CD14-positive monocyte (primary cell): ENCODE measurements at regions not wholly inside any gene's neighbourhood (a gene's known extent, or its start where the extent isn't known, plus 50 kb on each side); places are given as distances from the start of the nearest gene placed in this dataset.

Source experiments
- DNase-seq, 3 donors: peaks; one replicate each; pipeline ENCODE4 v3.0.0-alpha.2; 2011 to 2022
- H2AFZ ChIP-seq: 2 replicates; pipeline ENCODE4 v1.6.0; 2012; ENCODE audit warnings: mild to moderate bottlenecking, low read depth, low read length, inconsistent platforms; ENCODE audit not compliant: insufficient read depth, poor library complexity, severe bottlenecking
- H3K27ac ChIP-seq, 2 donors: 1 replicate in 1 of 2; 2 replicates in 1 of 2; pipeline ENCODE4 v1.5.1; 2012 to 2013; ENCODE audit warnings: low read length in 2 of 2, control low read depth in 1 of 2, inconsistent platforms in 1 of 2, low read depth in 1 of 2, mild to moderate bottlenecking in 1 of 2
- H3K27me3 ChIP-seq, 2 donors: one replicate each; pipeline versions ENCODE4 v1.6.0 to v1.6.1; 2011 to 2013; ENCODE audit warnings: low read length in 2 of 2; ENCODE audit not compliant: control insufficient read depth in 2 of 2, insufficient read depth in 2 of 2
- H3K36me3 ChIP-seq, 2 donors: replicated peaks in 1 of 2; 1 replicate in 1 of 2; 2 replicates in 1 of 2; pipeline versions ENCODE4 v1.5.1 to v1.6.1; 2012 to 2013; ENCODE audit warnings: low read length in 2 of 2, control low read depth in 1 of 2, inconsistent platforms in 1 of 2, mild to moderate bottlenecking in 1 of 2; ENCODE audit not compliant: insufficient read depth in 2 of 2, control insufficient read depth in 1 of 2
- H3K4me1 ChIP-seq, 2 donors: 1 replicate in 1 of 2; 2 replicates in 1 of 2; pipeline versions ENCODE4 v1.5.1 to v1.6.1; 2012 to 2013; ENCODE audit warnings: low read length in 2 of 2, control low read depth in 1 of 2, inconsistent platforms in 1 of 2, mild to moderate bottlenecking in 1 of 2, moderate library complexity in 1 of 2; ENCODE audit not compliant: insufficient read depth in 2 of 2, control insufficient read depth in 1 of 2
- H3K4me2 ChIP-seq: replicated peaks from 2 replicates; pipeline ENCODE3; 2012; ENCODE audit warnings: low read length, moderate library complexity, mild to moderate bottlenecking; ENCODE audit not compliant: poor library complexity, severe bottlenecking; ENCODE audit errors: extremely low read depth
- H3K4me3 ChIP-seq, 3 experiments: fragments of 200-600 bp in 1 of 3; sonication (generic) in 1 of 3; replicated peaks in 1 of 3; 1 replicate in 2 of 3; 2 replicates in 1 of 3; pipeline ENCODE4 v1.5.1; 2011 to 2013; ENCODE audit warnings: low read length in 3 of 3, mild to moderate bottlenecking in 3 of 3, control low read depth in 2 of 3, low read depth in 2 of 3, inconsistent platforms in 1 of 3, moderate library complexity in 1 of 3
- H3K79me2 ChIP-seq: 2 replicates; pipeline ENCODE4 v1.6.0; 2012; ENCODE audit warnings: mild to moderate bottlenecking, control low read depth, inconsistent platforms, low read length, moderate library complexity; ENCODE audit not compliant: insufficient read depth
- H3K9ac ChIP-seq: 2 replicates; pipeline ENCODE4 v1.6.0; 2017; ENCODE audit warnings: low read length, mild to moderate bottlenecking; ENCODE audit not compliant: insufficient read depth, poor library complexity, severe bottlenecking
- H3K9me3 ChIP-seq, 2 donors: replicated peaks in 1 of 2; 1 replicate in 1 of 2; 2 replicates in 1 of 2; pipeline versions ENCODE4 v1.5.1 to v1.6.1; 2012 to 2013; ENCODE audit warnings: low read length in 2 of 2, control low read depth in 1 of 2; ENCODE audit not compliant: control insufficient read depth in 1 of 2, insufficient read depth in 1 of 2
- H4K20me1 ChIP-seq: 2 replicates; pipeline ENCODE4 v1.6.0; 2012; ENCODE audit warnings: mild to moderate bottlenecking, low read length, control low read depth, moderate library complexity; ENCODE audit not compliant: insufficient read depth
- H3K27ac Mint-ChIP-seq, 7 donors: one replicate each; pipeline ENCODE4 v1.8.0; 2020; ENCODE audit warnings: mild to moderate bottlenecking in 7 of 7, mixed read lengths in 7 of 7, moderate library complexity in 6 of 7, inconsistent platforms in 2 of 7
- H3K27me3 Mint-ChIP-seq, 3 donors: one replicate each; pipeline ENCODE4 v1.8.0; 2021 to 2022; ENCODE audit warnings: low read depth in 3 of 3, mild to moderate bottlenecking in 3 of 3, mixed read lengths in 3 of 3, moderate library complexity in 3 of 3, inconsistent platforms in 1 of 3
- H3K36me3 Mint-ChIP-seq, 2 donors: one replicate each; pipeline ENCODE4 v1.8.0; 2020; ENCODE audit warnings: mixed read lengths in 2 of 2, inconsistent platforms in 1 of 2, mild to moderate bottlenecking in 1 of 2
- H3K4me1 Mint-ChIP-seq: one replicate; pipeline ENCODE4 v1.8.0; 2020; ENCODE audit warnings: mild to moderate bottlenecking, mixed read lengths
- H3K4me3 Mint-ChIP-seq, 2 donors: one replicate each; pipeline ENCODE4 v1.8.0; 2020; ENCODE audit warnings: mild to moderate bottlenecking in 2 of 2, mixed read lengths in 2 of 2, moderate library complexity in 1 of 2
- H3K9me3 Mint-ChIP-seq, 7 donors: one replicate each; pipeline ENCODE4 v1.8.0; 2020 to 2022; ENCODE audit warnings: mixed read lengths in 7 of 7, mild to moderate bottlenecking in 6 of 7, moderate library complexity in 6 of 7, inconsistent platforms in 2 of 7
- WGBS: methylation state at CpG from one replicate; pipeline ENCODE4 v1.1.5; 2013; ENCODE audit warnings: missing lambda C conversion rate; ENCODE audit not compliant: insufficient coverage; 5-methylcytosine and 5-hydroxymethylcytosine counted together
- intact Hi-C, 2 donors: fragments of 100-400 bp; cut with micrococcal nuclease; formaldehyde crosslinking; loops; one replicate each; pipeline versions ENCODE4 v1.15.0 to v1.15.1; 2023
- TF ChIP-seq, protein P1 (sequence below): fragments of 200-600 bp; IDR thresholded peaks from one replicate; pipeline ENCODE4 v1.8.0; 2022; ENCODE audit warnings: antibody characterized with exemption, mild to moderate bottlenecking

DNA sequence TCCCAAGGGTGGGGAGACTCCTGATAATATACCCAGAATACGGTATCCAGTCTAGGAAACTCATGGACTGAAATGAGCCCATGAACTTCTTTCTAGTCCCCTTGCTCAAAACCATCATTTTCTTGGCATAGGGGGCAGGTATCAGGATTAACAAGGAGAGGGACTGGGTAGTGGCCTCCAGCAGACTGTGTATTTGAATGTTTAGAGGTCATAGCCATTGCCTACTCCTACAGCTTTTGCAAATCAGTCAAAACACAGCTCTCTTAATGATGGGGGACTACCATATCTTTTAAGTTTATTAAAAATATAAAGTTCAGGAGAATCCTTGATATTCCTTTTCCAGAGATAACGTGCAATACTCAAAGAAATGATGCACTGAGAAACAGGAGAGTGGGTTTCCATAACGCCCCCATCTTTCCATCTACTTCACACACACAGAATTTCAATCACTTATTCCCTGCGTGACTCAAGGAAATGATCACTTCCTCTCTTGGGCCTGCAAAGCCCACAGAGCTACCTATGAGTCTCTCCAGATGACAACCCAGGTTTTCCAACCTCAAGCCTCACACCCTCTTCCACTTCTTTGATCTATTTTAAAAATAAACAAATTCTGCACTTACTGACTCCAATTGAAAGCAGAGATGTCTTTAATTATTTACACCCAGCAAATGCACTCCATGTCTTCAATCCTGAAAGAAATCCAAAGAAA lies 584.0 kb upstream of the LMCD1 start:
- Histone ChIP-seq H3K4me3 (no peak overlapping the region), H3K36me3 (no peaks in the 10 kb centered on the region), H3K27me3 (no peaks in the 10 kb centered on the region), H3K4me2 (no peak overlapping the region), H4K20me1 (no peaks in the 10 kb centered on the region), H3K4me1 (no peaks in the 10 kb centered on the region), H2AFZ (no peak overlapping the region), H3K79me2 (no peaks in the 10 kb centered on the region), H3K9me3 (peaks cover 0 to 13% of the 10 kb centered on the region in 2 donors), H3K9ac (no peak overlapping the region), H3K27ac (no peak overlapping the region)
- no peak overlapping the region for H3K4me3 Mint-ChIP-seq
- H3K27me3 Mint-ChIP-seq, result peaks cover 0 to 4% (median 0%) of the 10 kb centered on the region in 3 donors
- H3K9me3 Mint-ChIP-seq, result peaks cover 0 to 12% (median 3%) of the 10 kb centered on the region in 7 donors
- TF ChIP-seq, protein P1, sequence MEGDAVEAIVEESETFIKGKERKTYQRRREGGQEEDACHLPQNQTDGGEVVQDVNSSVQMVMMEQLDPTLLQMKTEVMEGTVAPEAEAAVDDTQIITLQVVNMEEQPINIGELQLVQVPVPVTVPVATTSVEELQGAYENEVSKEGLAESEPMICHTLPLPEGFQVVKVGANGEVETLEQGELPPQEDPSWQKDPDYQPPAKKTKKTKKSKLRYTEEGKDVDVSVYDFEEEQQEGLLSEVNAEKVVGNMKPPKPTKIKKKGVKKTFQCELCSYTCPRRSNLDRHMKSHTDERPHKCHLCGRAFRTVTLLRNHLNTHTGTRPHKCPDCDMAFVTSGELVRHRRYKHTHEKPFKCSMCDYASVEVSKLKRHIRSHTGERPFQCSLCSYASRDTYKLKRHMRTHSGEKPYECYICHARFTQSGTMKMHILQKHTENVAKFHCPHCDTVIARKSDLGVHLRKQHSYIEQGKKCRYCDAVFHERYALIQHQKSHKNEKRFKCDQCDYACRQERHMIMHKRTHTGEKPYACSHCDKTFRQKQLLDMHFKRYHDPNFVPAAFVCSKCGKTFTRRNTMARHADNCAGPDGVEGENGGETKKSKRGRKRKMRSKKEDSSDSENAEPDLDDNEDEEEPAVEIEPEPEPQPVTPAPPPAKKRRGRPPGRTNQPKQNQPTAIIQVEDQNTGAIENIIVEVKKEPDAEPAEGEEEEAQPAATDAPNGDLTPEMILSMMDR, result no peak
- whole genome bisulfite sequencing, result 69% methylated on average over 3 of the region's 4 CpGs
- H3K4me1 Mint-ChIP-seq, result no peaks in the 10 kb centered on the region
- no peak for DNase-seq
- intact Hi-C loops, result no loop called here
- no peak overlapping the region for H3K27ac Mint-ChIP-seq
- no peaks in the 10 kb centered on the region for H3K36me3 Mint-ChIP-seq

DNA sequence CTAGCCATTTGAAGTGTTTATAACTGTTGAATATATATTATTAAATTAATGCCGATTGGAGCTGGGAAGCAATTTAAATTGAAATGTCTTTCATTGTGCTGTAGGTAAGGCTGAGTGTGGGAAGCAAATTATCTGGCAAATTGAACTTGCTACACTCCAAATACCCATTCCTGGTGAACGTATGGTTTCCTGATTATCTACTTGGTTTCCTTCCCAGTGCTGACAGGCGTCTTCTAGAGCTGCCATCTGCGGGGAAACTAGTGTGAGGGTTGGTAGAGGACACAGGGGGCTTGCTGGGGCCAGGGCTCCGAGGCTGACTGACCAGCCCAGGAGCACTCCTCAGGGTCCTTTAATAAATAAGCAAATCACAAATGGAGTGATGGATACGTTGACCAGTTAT lies 581.4 kb upstream of the LMCD1 start:
- Mint-ChIP-seq H3K4me1 (no peaks in the 10 kb centered on the region), H3K36me3 (no peaks in the 10 kb centered on the region), H3K27ac (no peak overlapping the region), H3K4me3 (no peak overlapping the region), H3K9me3 (peaks cover 0 to 13% (median 3%) of the 10 kb centered on the region in 7 donors), H3K27me3 (peaks cover 0 to 4% (median 0%) of the 10 kb centered on the region in 3 donors)
- Histone ChIP-seq H3K4me2 (no peak overlapping the region), H4K20me1 (no peaks in the 10 kb centered on the region), H2AFZ (no peak overlapping the region), H3K4me1 (no peaks in the 10 kb centered on the region), H3K9ac (no peak overlapping the region), H3K79me2 (no peaks in the 10 kb centered on the region), H3K4me3 (no peak overlapping the region), H3K27me3 (no peaks in the 10 kb centered on the region), H3K27ac (no peak overlapping the region), H3K36me3 (no peaks in the 10 kb centered on the region), H3K9me3 (peaks cover 0 to 5% of the 10 kb centered on the region in 2 donors)
- TF ChIP-seq, protein P1, result no peak
- DNase-seq, result no peak
- WGBS, result no CpG with 5 or more reads among the region's 6 CpGs
- intact Hi-C loops, result no loop called here
